HepG2 (cell line): ENCODE measurements at regions not wholly inside any gene's neighbourhood (a gene's known extent, or its start where the extent isn't known, plus 50 kb on each side); places are given as distances from the start of the nearest gene placed in this dataset.

Source experiments
- ATAC-seq: fragments of 200-7000 bp; cut with Tn5 transposase; 3 replicates; pipeline ENCODE4 v1.9.1; 2020; ENCODE audit warnings: mild to moderate bottlenecking, moderate library complexity
- BruUV-seq: library from RNA; stranded (reverse); fragments of 400-500 nt; replicated peaks from 2 replicates; lab custom pipeline; 2021; lab: Mats Ljungman, UMichigan
- CTCF ChIA-PET: fragments of 300-600 bp; formaldehyde crosslinking; extraction: SDS; loops from one replicate; lab custom pipeline; 2021; ENCODE audit warnings: low total read pairs, inconsistent platforms, low intra/inter-chr PET ratio; lab: Yijun Ruan, JAX
- POLR2A ChIA-PET: fragments of 350-600 bp; sonication (Branson Sonifier 250); formaldehyde crosslinking; loops from one replicate; lab custom pipeline; 2020; ENCODE audit warnings: antibody characterized with exemption, inconsistent platforms; lab: Yijun Ruan, JAX
- DNase-seq: peaks from one replicate; pipeline ENCODE4 v3.0.0-alpha.2; 2015; ENCODE audit warnings: low spot score
- FAIRE-seq: peaks from 3 replicates; lab custom pipeline; 2011; peaks lifted over from hg19 to GRCh38; lab: Jason Lieb, UNC
- H2AFZ ChIP-seq: one replicate; pipeline ENCODE4 v1.6.1; 2011; ENCODE audit warnings: low read length, inconsistent platforms
- H3K27ac ChIP-seq: fragments of 300-600 bp; 3 replicates; pipeline ENCODE4 v1.8.0; 2011; ENCODE audit warnings: mixed run types, mild to moderate bottlenecking, mixed read lengths, low read length, inconsistent platforms; ENCODE audit not compliant: insufficient read depth; ENCODE audit errors: extremely low read length
- H3K27me3 ChIP-seq, 2 experiments: fragments of 200-600 bp in 1 of 2; 2 replicates in 1 of 2; 3 replicates in 1 of 2; pipeline versions ENCODE4 v1.6.0 to v1.8.0; 2011; ENCODE audit warnings: low read length in 2 of 2, mild to moderate bottlenecking in 2 of 2, moderate library complexity in 2 of 2, inconsistent platforms in 1 of 2; ENCODE audit not compliant: insufficient read depth in 2 of 2, control insufficient read depth in 1 of 2
- H3K36me3 ChIP-seq, 2 experiments: fragments of 200-600 bp in 1 of 2; replicated peaks in 1 of 2; 2 replicates in 1 of 2; 3 replicates in 1 of 2; pipeline versions ENCODE4 v1.5.1 to v1.8.0; 2011; ENCODE audit warnings: low read length in 2 of 2, inconsistent platforms in 1 of 2; ENCODE audit not compliant: insufficient read depth in 2 of 2, control insufficient read depth in 1 of 2
- H3K4me1 ChIP-seq: 2 replicates; pipeline ENCODE4 v1.5.1; 2012; ENCODE audit warnings: low read length, inconsistent platforms; ENCODE audit not compliant: insufficient read depth
- H3K4me2 ChIP-seq: 2 replicates; pipeline ENCODE4 v1.6.0; 2011; ENCODE audit warnings: low read depth, low read length, inconsistent platforms
- H3K4me3 ChIP-seq, 3 experiments: fragments of 200-600 bp in 1 of 3; sonication (generic), shearing (Covaris generic) in 1 of 3; replicated peaks in 1 of 3; 2 replicates each; pipeline ENCODE4 v1.5.1; 2011 to 2016; ENCODE audit warnings: low read length in 3 of 3, inconsistent platforms in 2 of 3, low read depth in 2 of 3, mild to moderate bottlenecking in 2 of 3, control low read depth in 1 of 3, mixed read lengths in 1 of 3; ENCODE audit not compliant: insufficient read depth in 1 of 3
- H3K79me2 ChIP-seq: one replicate; pipeline ENCODE4 v1.6.1; 2011; ENCODE audit warnings: low read length, inconsistent platforms; ENCODE audit not compliant: insufficient read depth
- H3K9ac ChIP-seq: 2 replicates; pipeline ENCODE4 v1.6.0; 2011; ENCODE audit warnings: mild to moderate bottlenecking, low read depth, low read length, inconsistent platforms; ENCODE audit not compliant: insufficient read depth
- H3K9me3 ChIP-seq: 2 replicates; pipeline ENCODE4 v1.5.1; 2012; ENCODE audit warnings: mild to moderate bottlenecking, low read length
- H4K20me1 ChIP-seq: 2 replicates; pipeline ENCODE4 v1.6.0; 2011; ENCODE audit warnings: inconsistent platforms, mild to moderate bottlenecking, low read length, moderate library complexity; ENCODE audit not compliant: insufficient read depth
- TBP ChIP-seq: sonication (generic); formaldehyde crosslinking; IDR thresholded peaks from 2 replicates; pipeline ENCODE4 v1.5.0; 2020; ENCODE audit warnings: missing genetic modification reagents
- ZBTB10 ChIP-seq: sonication (generic); formaldehyde crosslinking; IDR thresholded peaks from 2 replicates; pipeline ENCODE4 v1.4.0; 2020; ENCODE audit warnings: missing genetic modification reagents, borderline replicate concordance
- ZEB1 ChIP-seq: IDR thresholded peaks from 2 replicates; pipeline ENCODE4 v1.6.1; 2012; ENCODE audit warnings: mild to moderate bottlenecking, low read depth, inconsistent platforms; ENCODE audit not compliant: insufficient replicate concordance
- ZFP62 ChIP-seq: sonication (generic); formaldehyde crosslinking; IDR thresholded peaks from 2 replicates; pipeline ENCODE4 v1.4.0; 2020; ENCODE audit warnings: missing genetic modification reagents
- ZNF207 ChIP-seq: fragments of 450-650 bp; IDR thresholded peaks from 2 replicates; pipeline ENCODE4 v1.6.1; 2016; ENCODE audit warnings: antibody characterized with exemption, borderline replicate concordance
- ZNF33A ChIP-seq: sonication (generic); formaldehyde crosslinking; IDR thresholded peaks from 2 replicates; pipeline ENCODE4 v1.5.1; 2020; ENCODE audit warnings: missing genetic modification reagents, mild to moderate bottlenecking, moderate library complexity, borderline replicate concordance
- ZNF484 ChIP-seq: sonication (generic); formaldehyde crosslinking; IDR thresholded peaks from 2 replicates; pipeline ENCODE4 v1.5.1; 2020; ENCODE audit warnings: mild to moderate bottlenecking, low read depth, missing genetic modification reagents, borderline replicate concordance
- ZNF530 ChIP-seq: sonication (generic); formaldehyde crosslinking; IDR thresholded peaks from 2 replicates; pipeline ENCODE4 v1.5.0; 2020; ENCODE audit warnings: low read depth, mild to moderate bottlenecking, missing genetic modification reagents
- ZNF766 ChIP-seq: sonication (generic); formaldehyde crosslinking; IDR thresholded peaks from 2 replicates; pipeline ENCODE4 v1.5.0; 2020; ENCODE audit warnings: missing genetic modification reagents, borderline replicate concordance
- WGBS: methylation state at CpG from one replicate; pipeline ENCODE4 v1.1.6; 2017; ENCODE audit warnings: low lambda C conversion rate; 5-methylcytosine and 5-hydroxymethylcytosine counted together
- in situ Hi-C: cut with HindIII; loops from 2 replicates; pipeline ENCODE4 v1.10.0; 2017; ENCODE audit warnings: low pct_unique_long_range_greater_than_20kb; ENCODE audit not compliant: extremely low pct_ligation_motif_present
- intact Hi-C: fragments of 100-400 bp; cut with micrococcal nuclease; formaldehyde crosslinking; loops from one replicate; pipeline ENCODE4 v1.10.0; 2022; ENCODE audit not compliant: unreplicated experiment
- TF ChIP-seq, protein P1 (sequence below): sonication (generic); formaldehyde crosslinking; IDR thresholded peaks from 2 replicates; pipeline ENCODE4 v1.5.1; 2020; ENCODE audit warnings: missing genetic modification reagents, mild to moderate bottlenecking, borderline replicate concordance
- TF ChIP-seq, protein P2 (sequence below): sonication (generic); formaldehyde crosslinking; IDR thresholded peaks from 2 replicates; pipeline ENCODE4 v1.5.0; 2020; ENCODE audit warnings: mild to moderate bottlenecking, missing genetic modification reagents, borderline replicate concordance
- TF ChIP-seq, protein P3 (sequence below): sonication (generic); formaldehyde crosslinking; IDR thresholded peaks from 2 replicates; pipeline ENCODE4 v1.8.0; 2022; ENCODE audit warnings: missing genetic modification reagents, mild to moderate bottlenecking, inconsistent platforms, borderline replicate concordance

DNA sequence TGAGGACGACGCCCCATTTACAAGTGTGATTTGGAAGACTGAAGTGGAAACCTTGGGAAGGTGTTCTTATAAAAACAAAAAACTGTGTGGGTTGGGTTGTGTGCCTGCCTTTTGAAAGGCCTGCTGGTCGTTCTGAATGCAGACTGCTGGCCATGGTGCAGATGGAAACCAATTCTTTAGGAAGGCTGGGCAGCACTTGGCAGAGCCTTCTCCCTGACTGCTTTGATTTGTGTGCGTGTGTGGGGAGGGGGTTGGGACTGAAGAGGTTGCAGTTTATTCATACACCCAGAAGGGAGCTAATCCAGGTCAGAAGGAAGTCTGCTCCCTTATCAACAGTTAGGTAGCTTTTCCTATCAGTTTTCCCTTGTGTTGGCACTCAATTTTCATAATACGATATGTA, 288.7 kb downstream of the SOX2 start (continued):
- TF ChIP-seq, protein P1, sequence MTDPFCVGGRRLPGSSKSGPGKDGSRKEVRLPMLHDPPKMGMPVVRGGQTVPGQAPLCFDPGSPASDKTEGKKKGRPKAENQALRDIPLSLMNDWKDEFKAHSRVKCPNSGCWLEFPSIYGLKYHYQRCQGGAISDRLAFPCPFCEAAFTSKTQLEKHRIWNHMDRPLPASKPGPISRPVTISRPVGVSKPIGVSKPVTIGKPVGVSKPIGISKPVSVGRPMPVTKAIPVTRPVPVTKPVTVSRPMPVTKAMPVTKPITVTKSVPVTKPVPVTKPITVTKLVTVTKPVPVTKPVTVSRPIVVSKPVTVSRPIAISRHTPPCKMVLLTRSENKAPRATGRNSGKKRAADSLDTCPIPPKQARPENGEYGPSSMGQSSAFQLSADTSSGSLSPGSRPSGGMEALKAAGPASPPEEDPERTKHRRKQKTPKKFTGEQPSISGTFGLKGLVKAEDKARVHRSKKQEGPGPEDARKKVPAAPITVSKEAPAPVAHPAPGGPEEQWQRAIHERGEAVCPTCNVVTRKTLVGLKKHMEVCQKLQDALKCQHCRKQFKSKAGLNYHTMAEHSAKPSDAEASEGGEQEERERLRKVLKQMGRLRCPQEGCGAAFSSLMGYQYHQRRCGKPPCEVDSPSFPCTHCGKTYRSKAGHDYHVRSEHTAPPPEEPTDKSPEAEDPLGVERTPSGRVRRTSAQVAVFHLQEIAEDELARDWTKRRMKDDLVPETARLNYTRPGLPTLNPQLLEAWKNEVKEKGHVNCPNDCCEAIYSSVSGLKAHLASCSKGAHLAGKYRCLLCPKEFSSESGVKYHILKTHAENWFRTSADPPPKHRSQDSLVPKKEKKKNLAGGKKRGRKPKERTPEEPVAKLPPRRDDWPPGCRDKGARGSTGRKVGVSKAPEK (CRISPR knock-in tag), result no peak
- TF ChIP-seq ZFP62 (CRISPR knock-in tag) (no peak), ZNF33A (CRISPR knock-in tag) (no peak)

DNA sequence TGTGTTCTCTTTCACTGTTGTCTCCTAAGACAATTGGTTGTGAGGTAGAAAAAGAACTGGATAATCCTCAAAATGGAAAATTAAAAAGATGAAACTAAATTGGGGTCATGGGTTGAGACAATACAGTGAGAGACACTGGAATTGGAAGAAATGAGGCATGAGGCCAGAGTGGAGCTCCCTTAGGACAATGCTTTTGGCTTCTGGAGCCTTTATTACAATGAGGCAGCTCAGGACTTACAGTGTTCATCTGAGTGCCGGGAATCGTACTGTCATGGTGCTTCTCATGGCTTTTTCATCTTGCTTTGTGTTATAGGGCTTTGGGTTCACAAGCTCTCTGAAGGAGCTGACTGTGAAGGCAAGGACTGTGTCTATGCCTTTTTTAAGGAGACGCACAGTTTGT, 293.5 kb downstream of the SOX2 start:
- in situ Hi-C loops (no loop called here), intact Hi-C loops (no loop called here)
- Histone ChIP-seq H3K79me2 (no peaks in the 10 kb centered on the region), H2AFZ (no peak overlapping the region), H3K4me2 (no peak overlapping the region), H3K9me3 (no peaks in the 10 kb centered on the region), H3K4me3 (no peak overlapping the region), H3K9ac (no peak overlapping the region), H3K36me3 (no peaks in the 10 kb centered on the region), H3K27me3 (no peaks in the 10 kb centered on the region), H3K4me1 (no peaks in the 10 kb centered on the region), H4K20me1 (no peaks in the 10 kb centered on the region), H3K27ac (no peak overlapping the region)
- ChIA-PET POLR2A (no interaction called here), CTCF (no interaction called here)
- ATAC-seq (no peak), DNase-seq (no peak), FAIRE-seq (no peak)
- 57% methylated on average over 1 of the region's 3 CpGs for WGBS
- no TSS peak for BruUV-seq
- TF ChIP-seq ZNF766 (no peak), ZNF484 (CRISPR knock-in tag) (no peak), TBP (CRISPR knock-in tag) (no peak), ZNF530 (no peak), ZNF207 (no peak), ZEB1 (no peak), ZBTB10 (CRISPR knock-in tag) (no peak)
- TF ChIP-seq, protein P2, sequence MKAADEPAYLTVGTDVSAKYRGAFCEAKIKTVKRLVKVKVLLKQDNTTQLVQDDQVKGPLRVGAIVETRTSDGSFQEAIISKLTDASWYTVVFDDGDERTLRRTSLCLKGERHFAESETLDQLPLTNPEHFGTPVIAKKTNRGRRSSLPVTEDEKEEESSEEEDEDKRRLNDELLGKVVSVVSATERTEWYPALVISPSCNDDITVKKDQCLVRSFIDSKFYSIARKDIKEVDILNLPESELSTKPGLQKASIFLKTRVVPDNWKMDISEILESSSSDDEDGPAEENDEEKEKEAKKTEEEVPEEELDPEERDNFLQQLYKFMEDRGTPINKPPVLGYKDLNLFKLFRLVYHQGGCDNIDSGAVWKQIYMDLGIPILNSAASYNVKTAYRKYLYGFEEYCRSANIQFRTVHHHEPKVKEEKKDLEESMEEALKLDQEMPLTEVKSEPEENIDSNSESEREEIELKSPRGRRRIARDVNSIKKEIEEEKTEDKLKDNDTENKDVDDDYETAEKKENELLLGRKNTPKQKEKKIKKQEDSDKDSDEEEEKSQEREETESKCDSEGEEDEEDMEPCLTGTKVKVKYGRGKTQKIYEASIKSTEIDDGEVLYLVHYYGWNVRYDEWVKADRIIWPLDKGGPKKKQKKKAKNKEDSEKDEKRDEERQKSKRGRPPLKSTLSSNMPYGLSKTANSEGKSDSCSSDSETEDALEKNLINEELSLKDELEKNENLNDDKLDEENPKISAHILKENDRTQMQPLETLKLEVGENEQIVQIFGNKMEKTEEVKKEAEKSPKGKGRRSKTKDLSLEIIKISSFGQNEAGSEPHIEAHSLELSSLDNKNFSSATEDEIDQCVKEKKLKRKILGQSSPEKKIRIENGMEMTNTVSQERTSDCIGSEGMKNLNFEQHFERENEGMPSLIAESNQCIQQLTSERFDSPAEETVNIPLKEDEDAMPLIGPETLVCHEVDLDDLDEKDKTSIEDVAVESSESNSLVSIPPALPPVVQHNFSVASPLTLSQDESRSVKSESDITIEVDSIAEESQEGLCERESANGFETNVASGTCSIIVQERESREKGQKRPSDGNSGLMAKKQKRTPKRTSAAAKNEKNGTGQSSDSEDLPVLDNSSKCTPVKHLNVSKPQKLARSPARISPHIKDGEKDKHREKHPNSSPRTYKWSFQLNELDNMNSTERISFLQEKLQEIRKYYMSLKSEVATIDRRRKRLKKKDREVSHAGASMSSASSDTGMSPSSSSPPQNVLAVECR (CRISPR knock-in tag), result no peak
- TF ChIP-seq, protein P3, sequence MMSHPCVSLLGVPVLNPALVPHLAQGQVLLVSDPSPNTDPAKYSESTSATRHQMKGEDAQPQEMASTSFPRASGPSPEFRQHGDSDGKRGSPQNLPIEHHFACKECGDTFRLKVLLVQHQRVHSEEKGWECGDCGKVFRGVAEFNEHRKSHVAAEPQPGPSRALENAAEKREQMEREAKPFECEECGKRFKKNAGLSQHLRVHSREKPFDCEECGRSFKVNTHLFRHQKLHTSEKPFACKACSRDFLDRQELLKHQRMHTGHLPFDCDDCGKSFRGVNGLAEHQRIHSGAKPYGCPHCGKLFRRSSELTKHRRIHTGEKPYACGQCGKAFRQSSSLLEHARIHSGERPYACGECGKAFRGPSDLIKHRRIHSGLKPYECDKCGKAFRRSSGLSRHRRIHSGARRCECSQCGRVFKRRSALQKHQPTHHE (CRISPR knock-in tag), result no peak
